Fibroblast of the aortic adventitia (primary cell): ENCODE measurements at regions not wholly inside any gene's neighbourhood (a gene's known extent, or its start where the extent isn't known, plus 50 kb on each side); places are given as distances from the start of the nearest gene placed in this dataset.

ENCODE experiments used
- DNase-seq: peaks from one replicate; pipeline ENCODE4 v3.0.0-alpha.2; 2010; ENCODE audit warnings: low read depth
- H3K4me3 ChIP-seq: 2 replicates; pipeline ENCODE4 v1.5.1; 2011; ENCODE audit warnings: low read depth, mild to moderate bottlenecking, control low read depth, low read length, moderate library complexity
- CTCF ChIP-seq: IDR thresholded peaks from 2 replicates; pipeline ENCODE4 v1.5.1; 2011; ENCODE audit warnings: mild to moderate bottlenecking, low read length, control low read depth, inconsistent platforms; ENCODE audit not compliant: insufficient read depth

DNA sequence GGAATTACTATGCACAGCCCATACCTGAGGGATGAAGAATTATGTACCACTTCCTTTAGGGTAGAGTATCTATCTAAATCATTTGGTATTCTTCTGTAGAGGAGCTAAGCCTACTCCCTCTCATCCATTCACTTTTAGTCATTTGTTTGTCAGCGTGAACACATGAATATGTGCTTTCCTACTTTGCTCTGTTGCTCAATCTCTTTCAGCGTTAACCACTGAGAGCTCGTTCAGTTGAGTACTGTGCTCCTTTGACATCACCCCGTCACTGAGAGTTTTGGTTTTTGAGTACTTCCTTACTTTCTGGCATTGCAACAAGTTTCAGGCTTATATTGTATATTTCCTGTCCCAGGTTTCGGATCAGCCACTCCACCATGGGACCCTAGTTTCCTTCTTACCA, 700.6 kb downstream of the NLGN4X start:
- TF ChIP-seq CTCF: no peak
- no peak overlapping the region for H3K4me3 ChIP-seq
- DNase-seq: no peak

GRCh38 chrX:5526191-5526590, 702.5 kb downstream of the NLGN4X start:
- no peak for DNase-seq
- no peak overlapping the region for H3K4me3 ChIP-seq
- TF ChIP-seq CTCF: no peak

- DNase-seq: no peak
- no peak for TF ChIP-seq CTCF
Observed at GRCh38 chrX:5490786-5491563, 737.7 kb downstream of the NLGN4X start.

DNA sequence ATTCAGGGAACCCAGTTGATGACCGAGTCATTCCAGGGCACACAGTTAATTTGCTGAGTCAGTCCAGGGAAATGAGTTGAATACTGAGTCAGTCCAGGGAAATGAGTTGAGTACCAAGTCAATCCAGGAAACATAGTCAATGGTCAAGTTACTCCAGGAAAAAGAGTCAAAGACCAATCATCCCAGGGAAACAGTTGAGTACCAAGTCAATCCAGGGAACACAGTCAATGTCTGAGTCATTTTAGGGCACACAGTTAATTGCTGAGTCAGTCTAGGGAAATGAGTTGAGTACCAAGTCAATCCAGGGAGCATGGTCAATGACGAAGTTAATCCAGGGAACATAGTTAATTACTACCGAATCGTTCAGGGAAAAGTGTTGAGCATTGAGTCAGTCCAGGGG, 754.4 kb downstream of the NLGN4X start:
- no peak for DNase-seq
- H3K4me3 ChIP-seq: no peak overlapping the region
- no peak for TF ChIP-seq CTCF

More at GRCh38 chrX:5490786-5491563, 737.7 kb downstream of the NLGN4X start:
- H3K4me3 ChIP-seq: no peak overlapping the region

DNA sequence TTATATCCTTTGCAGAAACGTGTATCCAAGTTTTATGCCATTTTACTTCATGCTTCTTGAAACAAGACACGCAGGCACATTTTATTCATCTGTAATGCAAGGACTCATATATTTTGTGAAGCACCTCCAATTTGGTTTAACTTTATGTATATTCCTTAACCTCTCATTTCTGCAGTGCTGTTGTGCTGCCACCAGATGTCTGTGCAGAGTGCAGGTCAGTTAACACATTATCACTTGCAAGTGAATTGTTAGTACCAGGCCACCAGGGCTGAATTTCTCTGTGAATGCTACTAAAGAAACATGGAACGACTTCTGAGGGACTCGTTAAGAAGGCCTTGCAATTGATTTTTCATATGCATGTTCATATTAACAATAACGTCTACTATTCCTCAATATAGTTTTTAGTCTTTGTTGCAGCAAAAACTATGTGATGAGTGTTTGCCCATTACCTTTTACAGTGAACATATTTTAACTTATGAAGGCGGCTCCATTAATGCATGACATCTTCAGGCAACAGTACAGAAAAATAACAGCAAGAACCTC, 770.3 kb downstream of the NLGN4X start:
- no peak for DNase-seq
- H3K4me3 ChIP-seq: no peak overlapping the region
- no peak for TF ChIP-seq CTCF

GRCh38 chrX:5449323-5449722, 779.3 kb downstream of the NLGN4X start:
- no peak for DNase-seq
- no peak for TF ChIP-seq CTCF
- H3K4me3 ChIP-seq: no peak overlapping the region

DNA sequence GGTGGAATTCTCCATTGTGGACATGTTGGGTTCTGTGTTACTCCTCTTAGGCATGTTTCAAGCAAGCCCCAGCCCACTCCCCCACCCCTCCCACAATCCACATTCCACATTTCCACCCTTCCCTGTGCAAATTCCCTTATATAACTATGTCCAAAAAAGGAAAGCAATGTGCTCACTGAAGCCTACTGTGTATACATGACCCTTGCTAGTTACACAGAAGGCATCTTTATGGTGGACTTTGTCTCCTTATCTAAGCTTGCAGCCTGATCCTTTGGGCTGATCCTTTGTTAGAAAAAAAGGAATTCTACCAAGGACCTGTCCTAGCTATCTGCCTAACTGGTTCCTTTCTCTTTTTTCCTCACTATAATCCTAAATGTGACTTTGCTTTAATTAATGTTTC, 796.8 kb downstream of the NLGN4X start:
- no peak for DNase-seq
- H3K4me3 ChIP-seq: no peak overlapping the region
- no peak for TF ChIP-seq CTCF
